Endothelial cell of umbilical vein (primary cell): ENCODE measurements at regions not wholly inside any gene's neighbourhood (a gene's known extent, or its start where the extent isn't known, plus 50 kb on each side); places are given as distances from the start of the nearest gene placed in this dataset.
A peak's percentile ranks its signal among the peaks of the same experiment; 100 is the strongest.
"Not testable (repeated sequence)": the region's sequence is repeated elsewhere in the genome, so short reads cannot be mapped to it uniquely, and the experiment has no call there.

ENCODE experiments used
- BruUV-seq: library from RNA; stranded (reverse); fragments of 400-500 nt; replicated peaks from 2 replicates; lab custom pipeline; 2021; lab: Mats Ljungman, UMichigan
- CTCF ChIA-PET: fragments of 300-600, 350-600 bp; sonication (Branson Sonifier 250); formaldehyde crosslinking; loops from one replicate; lab custom pipeline; 2021; ENCODE audit warnings: antibody characterized with exemption, inconsistent platforms; lab: Charles Lee
- POLR2A ChIA-PET: fragments of 300-600, 350-600 bp; sonication (Branson Sonifier 250); formaldehyde crosslinking; loops from one replicate; lab custom pipeline; 2021; ENCODE audit warnings: antibody characterized with exemption, inconsistent platforms; lab: Charles Lee
- DNase-seq: peaks from one replicate; pipeline ENCODE4 v3.0.0-alpha.2; 2011; ENCODE audit warnings: low read depth, low spot score
- FAIRE-seq: peaks from 2 replicates; lab custom pipeline; 2011; peaks lifted over from hg19 to GRCh38; lab: Jason Lieb, UNC
- H2AFZ ChIP-seq: 2 replicates; pipeline ENCODE4 v1.6.0; 2012; ENCODE audit warnings: low read depth, low read length, control low read depth, inconsistent platforms
- H3K27ac ChIP-seq: 2 replicates; pipeline ENCODE4 v1.5.1; 2011; ENCODE audit warnings: low read depth, mild to moderate bottlenecking, control low read depth, low read length, moderate library complexity; ENCODE audit not compliant: insufficient read depth
- H3K27me3 ChIP-seq, 2 experiments: 2 replicates each; pipeline versions ENCODE4 v1.6.0 to v1.6.1; 2011; ENCODE audit warnings: low read length in 2 of 2, mixed read lengths in 1 of 2; ENCODE audit not compliant: control insufficient read depth in 2 of 2, insufficient read depth in 2 of 2
- H3K36me3 ChIP-seq, 2 experiments: 2 replicates in 1 of 2; 3 replicates in 1 of 2; pipeline ENCODE4 v1.5.1; 2011; ENCODE audit warnings: low read length in 2 of 2, mild to moderate bottlenecking in 1 of 2, moderate library complexity in 1 of 2; ENCODE audit not compliant: control insufficient read depth in 2 of 2, insufficient read depth in 2 of 2; ENCODE audit errors: extremely low read depth in 1 of 2
- H3K4me1 ChIP-seq: 3 replicates; pipeline ENCODE4 v1.5.1; 2011; ENCODE audit warnings: mild to moderate bottlenecking, low read length; ENCODE audit not compliant: control insufficient read depth, insufficient read depth; ENCODE audit errors: extremely low read depth
- H3K4me2 ChIP-seq: 2 replicates; pipeline ENCODE4 v1.6.1; 2011; ENCODE audit warnings: low read length, control low read depth, mixed read lengths; ENCODE audit not compliant: insufficient read depth
- H3K4me3 ChIP-seq, 3 experiments: fragments of 200-600 bp in 1 of 3; sonication (generic), shearing (Covaris generic) in 1 of 3; replicated peaks in 1 of 3; 2 replicates each; pipeline ENCODE4 v1.5.1; 2011 to 2016; ENCODE audit warnings: control low read depth in 3 of 3, low read length in 3 of 3, mild to moderate bottlenecking in 2 of 3, inconsistent platforms in 1 of 3, low read depth in 1 of 3, moderate library complexity in 1 of 3; ENCODE audit not compliant: insufficient read depth in 1 of 3
- H3K79me2 ChIP-seq: 2 replicates; pipeline ENCODE4 v1.6.0; 2012; ENCODE audit warnings: low read length, inconsistent platforms; ENCODE audit not compliant: control insufficient read depth, insufficient read depth
- H3K9ac ChIP-seq: replicated peaks from 2 replicates; pipeline ENCODE3; 2011; ENCODE audit warnings: low read length, control low read depth; ENCODE audit not compliant: insufficient read depth; ENCODE audit errors: extremely low read depth
- H3K9me1 ChIP-seq: replicated peaks from 3 replicates; pipeline ENCODE4 v1.6.0; 2011; ENCODE audit warnings: mild to moderate bottlenecking, low read length; ENCODE audit not compliant: control insufficient read depth, insufficient read depth; ENCODE audit errors: extremely low read depth
- H3K9me3 ChIP-seq: replicated peaks from 2 replicates; pipeline ENCODE4 v1.5.1; 2012; ENCODE audit warnings: low read length, inconsistent platforms; ENCODE audit not compliant: control insufficient read depth, insufficient read depth
- H4K20me1 ChIP-seq: replicated peaks from 2 replicates; pipeline ENCODE3; 2011; ENCODE audit warnings: mild to moderate bottlenecking, low read length; ENCODE audit not compliant: control insufficient read depth, insufficient read depth; ENCODE audit errors: extremely low read depth
- EZH2 ChIP-seq: IDR thresholded peaks from 2 replicates; pipeline ENCODE4 v1.6.1; 2012; ENCODE audit warnings: borderline replicate concordance, low read depth, mild to moderate bottlenecking, moderate library complexity, low read length, inconsistent platforms; ENCODE audit not compliant: severe bottlenecking
- FOS ChIP-seq: IDR thresholded peaks from 2 replicates; pipeline ENCODE4 v1.6.1; 2011; ENCODE audit warnings: mild to moderate bottlenecking, low read length, moderate library complexity, borderline replicate concordance; ENCODE audit not compliant: insufficient read depth
- GATA2 ChIP-seq: IDR thresholded peaks from 2 replicates; pipeline ENCODE4 v1.7.0; 2011; ENCODE audit warnings: low read depth, mild to moderate bottlenecking, moderate library complexity, mixed read lengths, low read length; ENCODE audit not compliant: insufficient read length, insufficient read depth
- JUN ChIP-seq: IDR thresholded peaks from 2 replicates; pipeline ENCODE4 v1.6.1; 2011; ENCODE audit warnings: borderline replicate concordance, low read depth; ENCODE audit not compliant: insufficient read length, insufficient read depth
- POLR2AphosphoS5 ChIP-seq: IDR thresholded peaks from 2 replicates; pipeline ENCODE4 v1.6.1; 2012; ENCODE audit warnings: low read depth, mild to moderate bottlenecking, control low read depth, low read length, moderate library complexity; ENCODE audit not compliant: insufficient read depth
- dilution Hi-C: fragments of 300-500 bp; cut with MboI; formaldehyde crosslinking; loops from one replicate; pipeline ENCODE4 v1.15.0; 2019; ENCODE audit warnings: low sequenced_read_pairs; ENCODE audit not compliant: extremely low pct_ligation_motif_present
- intact Hi-C: fragments of 100-400 bp; cut with micrococcal nuclease; formaldehyde crosslinking; loops from one replicate; pipeline ENCODE4 v1.10.0; 2022
- TF ChIP-seq, protein P1 (sequence below), 2 donors: IDR thresholded peaks; 1 replicate in 1 of 2; 2 replicates in 1 of 2; pipeline ENCODE4 v1.5.1; 2011; ENCODE audit warnings: low read length in 2 of 2, mild to moderate bottlenecking in 2 of 2, moderate library complexity in 2 of 2, control low read depth in 1 of 2, inconsistent platforms in 1 of 2, low read depth in 1 of 2; ENCODE audit not compliant: insufficient read depth in 1 of 2; ENCODE audit errors: extremely low read depth in 1 of 2

DNA sequence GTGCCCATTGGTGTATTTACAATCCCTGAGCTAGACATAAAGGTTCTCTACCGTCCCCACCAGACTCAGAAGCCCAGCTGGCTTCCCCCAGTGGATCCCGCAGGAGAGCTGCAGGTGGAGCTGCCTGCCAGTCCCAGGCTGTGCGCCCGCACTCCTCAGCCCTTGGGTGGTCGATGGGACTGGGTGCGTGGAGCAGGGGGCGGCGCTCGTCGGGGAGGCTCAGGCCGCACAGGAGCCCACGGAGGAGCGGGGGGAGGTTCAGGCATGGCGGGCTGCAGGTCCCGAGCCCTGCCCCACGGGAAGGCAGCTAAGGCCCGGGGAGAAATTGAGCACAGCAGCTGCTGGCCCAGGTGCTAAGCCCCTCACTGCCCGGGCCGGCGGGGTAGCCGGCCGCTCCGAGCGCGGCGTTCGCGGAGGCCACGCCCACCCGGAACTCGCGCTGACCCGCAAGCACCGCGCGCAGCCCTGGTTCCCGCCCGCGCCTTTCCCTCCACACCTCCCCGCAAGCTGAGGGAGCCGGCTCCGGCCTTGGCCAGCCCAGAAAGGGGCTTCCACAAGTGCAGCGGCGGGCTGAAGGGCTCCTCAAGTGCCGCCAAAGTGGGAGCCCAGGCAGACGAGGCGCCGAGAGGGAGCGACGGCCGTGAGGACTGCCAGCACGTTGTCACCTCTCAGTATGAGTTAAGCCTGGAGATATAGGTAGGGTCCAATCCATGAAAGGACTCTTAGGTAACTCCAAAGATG, 136.7 kb downstream of the HAO1 start:
- H4K20me1 ChIP-seq, H3K9me3 ChIP-seq, H3K4me3 ChIP-seq, FAIRE-seq, intact Hi-C loops, H3K79me2 ChIP-seq, H3K4me2 ChIP-seq, H3K27me3 ChIP-seq, H3K9me1 ChIP-seq, BruUV-seq, CTCF ChIA-PET, DNase-seq, H3K4me1 ChIP-seq, H3K27ac ChIP-seq, H3K36me3 ChIP-seq, H3K9ac ChIP-seq, dilution Hi-C loops: not testable (repeated sequence)
- POLR2A ChIA-PET = interaction anchor here (1.0 kb wide), 1 partner anchor 40 kb away, joined by 3 read pairs; no protein-coding TSS in a partner anchor
- H2AFZ ChIP-seq = peak overlapping the region; percentile 54

DNA sequence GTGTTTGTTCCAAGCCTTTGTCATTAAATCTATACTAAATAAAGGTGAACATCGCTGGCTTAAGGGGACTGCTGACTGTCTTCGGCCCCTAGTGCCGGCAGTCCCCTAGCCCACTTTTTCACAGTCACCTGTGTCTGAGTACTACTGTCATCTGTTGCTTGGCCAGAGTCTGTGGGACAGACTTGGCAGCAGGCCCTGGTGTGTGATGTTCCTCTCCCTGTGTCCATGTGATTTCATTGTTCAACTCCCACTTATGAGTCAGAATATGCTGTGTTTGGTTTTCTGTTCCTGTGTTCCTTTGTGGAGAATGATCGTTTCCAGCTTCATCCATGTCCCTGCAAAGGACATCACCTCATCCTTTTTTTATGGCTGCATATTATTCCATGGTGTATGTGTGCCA, 133.4 kb downstream of the HAO1 start:
- intact Hi-C loops (no loop called here), dilution Hi-C loops (no loop called here)
- H3K9me3 ChIP-seq = no peaks in the 10 kb centered on the region
- CTCF ChIA-PET = no interaction called here
- TF ChIP-seq, protein P1, sequence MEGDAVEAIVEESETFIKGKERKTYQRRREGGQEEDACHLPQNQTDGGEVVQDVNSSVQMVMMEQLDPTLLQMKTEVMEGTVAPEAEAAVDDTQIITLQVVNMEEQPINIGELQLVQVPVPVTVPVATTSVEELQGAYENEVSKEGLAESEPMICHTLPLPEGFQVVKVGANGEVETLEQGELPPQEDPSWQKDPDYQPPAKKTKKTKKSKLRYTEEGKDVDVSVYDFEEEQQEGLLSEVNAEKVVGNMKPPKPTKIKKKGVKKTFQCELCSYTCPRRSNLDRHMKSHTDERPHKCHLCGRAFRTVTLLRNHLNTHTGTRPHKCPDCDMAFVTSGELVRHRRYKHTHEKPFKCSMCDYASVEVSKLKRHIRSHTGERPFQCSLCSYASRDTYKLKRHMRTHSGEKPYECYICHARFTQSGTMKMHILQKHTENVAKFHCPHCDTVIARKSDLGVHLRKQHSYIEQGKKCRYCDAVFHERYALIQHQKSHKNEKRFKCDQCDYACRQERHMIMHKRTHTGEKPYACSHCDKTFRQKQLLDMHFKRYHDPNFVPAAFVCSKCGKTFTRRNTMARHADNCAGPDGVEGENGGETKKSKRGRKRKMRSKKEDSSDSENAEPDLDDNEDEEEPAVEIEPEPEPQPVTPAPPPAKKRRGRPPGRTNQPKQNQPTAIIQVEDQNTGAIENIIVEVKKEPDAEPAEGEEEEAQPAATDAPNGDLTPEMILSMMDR (IDR thresholded peaks at IDR 0.05; ENCODE audit: extremely low read depth in 1 of 2, insufficient read depth in 1 of 2, low read depth in 1 of 2, low read length in 2 of 2) = no peak
- TF ChIP-seq JUN (no peak), POLR2AphosphoS5 (no peak), FOS (peak; percentile 15), GATA2 (no peak), EZH2 (no peak)
- DNase-seq = no peak
- no peaks in the 10 kb centered on the region for H3K4me1 ChIP-seq
- POLR2A ChIA-PET = no interaction called here
- H3K9me1 ChIP-seq = no peaks in the 10 kb centered on the region
- no peaks in the 10 kb centered on the region for H4K20me1 ChIP-seq
- no TSS peak for BruUV-seq
- FAIRE-seq = no peak
- H3K4me3 ChIP-seq = no peak overlapping the region
- H3K4me2 ChIP-seq = no peak overlapping the region
- no peaks in the 10 kb centered on the region for H3K79me2 ChIP-seq
- no peak overlapping the region for H2AFZ ChIP-seq
- no peaks in the 10 kb centered on the region for H3K36me3 ChIP-seq
- no peaks in the 10 kb centered on the region for H3K27me3 ChIP-seq
- no peak overlapping the region for H3K27ac ChIP-seq
- H3K9ac ChIP-seq = no peak overlapping the region
